GM21381 (cell line): ENCODE measurements at regions not wholly inside any gene's neighbourhood (a gene's known extent, or its start where the extent isn't known, plus 50 kb on each side); places are given as distances from the start of the nearest gene placed in this dataset.

Experiments
- ATAC-seq: cut with Tn5 transposase; IDR thresholded peaks from one replicate; pipeline ENCODE4 v1.9.1; 2021; ENCODE audit warnings: mild to moderate bottlenecking, moderate library complexity; ENCODE audit not compliant: unreplicated experiment

GRCh38 chr2:200243441-200243840, 63.1 kb upstream of the SPATS2L start:
- no peak for ATAC-seq

GRCh38 chr2:200244111-200244510, 62.4 kb upstream of the SPATS2L start:
- ATAC-seq, result no peak

- ATAC-seq, result no peak
Observed at GRCh38 chr2:200247494-200247893, 59.0 kb upstream of the SPATS2L start.

DNA sequence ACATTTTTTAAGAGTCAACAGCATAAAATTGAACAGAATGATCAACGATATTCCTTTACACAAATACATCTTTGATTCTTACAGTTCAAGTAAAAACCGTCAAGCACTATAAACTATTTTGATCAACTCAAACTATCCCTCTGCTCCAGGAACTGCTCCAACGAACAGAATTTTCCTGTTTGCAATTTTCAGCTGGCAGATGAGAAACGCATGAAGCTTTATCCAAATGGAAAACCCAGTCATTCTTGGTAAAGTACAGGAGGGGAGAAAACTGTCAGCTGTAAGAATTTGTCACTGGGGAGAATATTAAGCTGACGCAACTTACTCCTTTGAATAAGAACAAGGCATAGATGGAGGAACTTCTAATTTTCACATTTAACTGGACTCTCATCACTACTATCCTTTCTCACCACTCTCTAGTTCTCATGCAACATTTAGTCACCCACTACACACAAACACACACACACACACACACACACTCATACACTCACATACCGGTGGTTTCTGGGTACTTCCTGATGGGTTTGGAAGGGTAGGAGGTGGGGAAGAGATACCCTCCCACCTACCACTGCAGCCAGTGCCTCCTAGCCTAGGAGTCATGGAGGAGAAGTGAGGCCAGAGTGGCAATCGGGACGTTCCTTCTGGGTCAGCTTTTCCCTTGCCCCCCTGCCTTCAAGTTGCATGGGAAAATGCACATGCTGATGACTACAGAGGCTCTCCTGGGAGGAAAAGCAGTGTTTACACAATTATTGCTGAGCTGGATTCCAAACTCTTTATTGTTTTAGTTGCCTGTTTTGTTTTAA, 54.0 kb upstream of the SPATS2L start:
- ATAC-seq, result no peak

GRCh38 chr2:200253639-200254038, 52.9 kb upstream of the SPATS2L start:
- ATAC-seq, result no peak

DNA sequence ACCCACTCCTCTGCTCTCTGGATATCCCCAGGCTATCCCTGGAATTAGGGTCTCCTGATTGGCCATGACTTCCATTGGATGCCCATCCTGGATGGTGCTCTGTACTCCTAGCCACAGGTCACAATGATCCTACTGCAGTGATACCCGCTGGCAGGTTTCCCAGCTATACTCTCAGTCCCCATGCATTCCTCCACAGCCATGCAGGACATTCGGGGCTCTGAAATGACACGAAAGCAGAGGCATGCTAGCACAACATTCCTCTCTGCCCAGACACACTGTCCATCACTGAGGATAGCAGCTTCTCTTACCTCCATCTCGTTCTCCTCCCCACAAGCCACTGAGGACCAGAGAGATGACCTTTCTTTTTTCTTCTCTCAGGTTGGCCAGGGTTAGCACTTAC, 51.7 kb upstream of the SPATS2L start:
- no peak for ATAC-seq

DNA sequence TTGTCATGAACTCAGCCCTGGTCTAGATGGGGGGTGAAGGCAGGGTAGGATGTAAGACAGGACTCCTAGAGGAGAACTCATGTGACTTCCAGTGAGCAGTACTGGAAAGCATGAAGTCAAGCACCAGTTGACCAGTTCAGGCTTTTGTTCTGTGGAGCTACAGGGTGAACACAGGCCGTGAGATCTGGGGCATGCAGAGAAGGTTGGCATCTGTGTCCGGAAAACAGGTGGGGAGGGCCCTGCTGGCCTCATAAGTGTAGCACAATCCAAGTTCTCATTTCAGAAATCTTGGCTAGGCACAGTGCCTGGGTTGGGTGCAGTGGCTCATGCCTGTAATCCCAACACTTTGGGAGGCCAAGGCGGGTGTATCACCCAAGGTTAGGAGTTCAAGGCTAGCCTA, 50.9 kb upstream of the SPATS2L start:
- no peak for ATAC-seq
